B cell (primary cell): ENCODE measurements at regions not wholly inside any gene's neighbourhood (a gene's known extent, or its start where the extent isn't known, plus 50 kb on each side); places are given as distances from the start of the nearest gene placed in this dataset.

Source experiments
- ATAC-seq: fragments of 200-7000 bp; cut with Tn5 transposase; one replicate; pipeline ENCODE4 v1.10.0; 2021; ENCODE audit warnings: low read depth, mild to moderate bottlenecking, moderate number of reproducible peaks, moderate library complexity
- CTCF ChIA-PET: fragments of 350-600 bp; sonication (Branson Sonifier 250); formaldehyde crosslinking; loops from one replicate; lab custom pipeline; 2021; ENCODE audit warnings: antibody characterized with exemption, inconsistent platforms; lab: Charles Lee
- POLR2A ChIA-PET: fragments of 350-600 bp; sonication (Branson Sonifier 250); formaldehyde crosslinking; loops from one replicate; lab custom pipeline; 2021; ENCODE audit warnings: antibody characterized with exemption; lab: Charles Lee
- DNase-seq: peaks from one replicate; pipeline ENCODE4 v3.0.0; 2013
- H2AFZ ChIP-seq: 2 replicates; pipeline ENCODE4 v1.6.1; 2012; ENCODE audit warnings: mild to moderate bottlenecking, low read depth, low read length; ENCODE audit not compliant: insufficient read depth, poor library complexity, severe bottlenecking
- H3K27ac ChIP-seq, 2 donors: 1 replicate in 1 of 2; 2 replicates in 1 of 2; pipeline ENCODE4 v1.5.1; 2012 to 2013; ENCODE audit warnings: low read length in 2 of 2, mild to moderate bottlenecking in 2 of 2, moderate library complexity in 1 of 2
- H3K27me3 ChIP-seq, 4 experiments: fragments of 200-600 bp in 1 of 4; sonication (generic) in 1 of 4; replicated peaks in 1 of 4; 1 replicate in 2 of 4; 2 replicates in 2 of 4; pipeline versions ENCODE4 v1.6.1 to v1.7.0; 2013 to 2016; ENCODE audit warnings: low read length in 3 of 4, mild to moderate bottlenecking in 2 of 4, mixed read lengths in 1 of 4, moderate library complexity in 1 of 4; ENCODE audit not compliant: insufficient read depth in 4 of 4, control insufficient read depth in 3 of 4; ENCODE audit errors: control extremely low read depth in 1 of 4
- H3K36me3 ChIP-seq, 2 experiments: replicated peaks in 1 of 2; 1 replicate in 1 of 2; 2 replicates in 1 of 2; pipeline versions ENCODE4 v1.6.1 to v1.7.1; 2013; ENCODE audit warnings: low read length in 1 of 2; ENCODE audit not compliant: insufficient read depth in 2 of 2, control insufficient read depth in 1 of 2; ENCODE audit errors: control extremely low read depth in 1 of 2, extremely low read depth in 1 of 2
- H3K4me1 ChIP-seq, 2 donors: fragments of 200-600 bp in 1 of 2; sonication (generic) in 1 of 2; 1 replicate in 1 of 2; 2 replicates in 1 of 2; pipeline versions ENCODE4 v1.5.1 to v1.6.1; 2013 to 2017; ENCODE audit warnings: low read length in 2 of 2; ENCODE audit not compliant: control insufficient read depth in 2 of 2, insufficient read depth in 2 of 2
- H3K4me2 ChIP-seq: replicated peaks from 2 replicates; pipeline ENCODE3; 2012; ENCODE audit warnings: mild to moderate bottlenecking, low read depth, low read length; ENCODE audit not compliant: poor library complexity, severe bottlenecking
- H3K4me3 ChIP-seq, 5 experiments: fragments of 200-600 bp in 1 of 5; sonication (generic) in 1 of 5; 1 replicate in 3 of 5; 2 replicates in 2 of 5; pipeline versions ENCODE4 v1.5.1 to v1.7.0; 2011 to 2016; ENCODE audit warnings: low read length in 4 of 5, mild to moderate bottlenecking in 4 of 5, low read depth in 2 of 5, control low read depth in 1 of 5, moderate library complexity in 1 of 5; ENCODE audit not compliant: insufficient read depth in 1 of 5; ENCODE audit errors: control extremely low read depth in 1 of 5, extremely low read depth in 1 of 5
- H3K79me2 ChIP-seq: fragments of 200-600 bp; sonication (generic); one replicate; pipeline ENCODE4 v1.6.0; 2016; ENCODE audit warnings: low read length; ENCODE audit not compliant: control insufficient read depth, insufficient read depth
- H3K9ac ChIP-seq: fragments of 200-600 bp; sonication (generic); 2 replicates; pipeline ENCODE4 v1.6.1; 2017; ENCODE audit warnings: mild to moderate bottlenecking, low read length, moderate library complexity
- H3K9me3 ChIP-seq, 3 donors: one replicate each; pipeline versions ENCODE4 v1.6.1 to v1.7.1; 2013; ENCODE audit warnings: low read length in 2 of 3; ENCODE audit not compliant: control insufficient read depth in 2 of 3, insufficient read depth in 1 of 3; ENCODE audit errors: control extremely low read depth in 1 of 3
- H4K20me1 ChIP-seq: 2 replicates; pipeline ENCODE4 v1.6.0; 2012; ENCODE audit warnings: mild to moderate bottlenecking, low read length; ENCODE audit not compliant: insufficient read depth, control insufficient read depth, poor library complexity, severe bottlenecking
- H3K27ac Mint-ChIP-seq: one replicate; pipeline ENCODE4 v1.8.0; 2021; ENCODE audit warnings: mixed read lengths
- H3K27me3 Mint-ChIP-seq: one replicate; pipeline ENCODE4 v1.8.0; 2021; ENCODE audit warnings: mixed read lengths
- H3K4me1 Mint-ChIP-seq: one replicate; pipeline ENCODE4 v1.8.0; 2021; ENCODE audit warnings: mixed read lengths
- H3K4me3 Mint-ChIP-seq: one replicate; pipeline ENCODE4 v1.8.0; 2021; ENCODE audit warnings: mixed read lengths
- H3K9me3 Mint-ChIP-seq: one replicate; pipeline ENCODE4 v1.8.0; 2022; ENCODE audit warnings: mixed read lengths; ENCODE audit not compliant: insufficient read depth
- EZH2 ChIP-seq: IDR thresholded peaks from 2 replicates; pipeline ENCODE4 v1.6.1; 2012; ENCODE audit warnings: borderline replicate concordance, low read depth, mild to moderate bottlenecking, moderate library complexity, low read length; ENCODE audit not compliant: insufficient read depth, poor library complexity, severe bottlenecking
- WGBS: methylation state at CpG from one replicate; pipeline ENCODE4 v1.1.5; 2013; ENCODE audit warnings: missing lambda C conversion rate; ENCODE audit not compliant: insufficient coverage; 5-methylcytosine and 5-hydroxymethylcytosine counted together
- intact Hi-C: fragments of 100-400 bp; cut with micrococcal nuclease; formaldehyde crosslinking; loops from one replicate; pipeline ENCODE4 v1.10.0; 2022
- TF ChIP-seq, protein P1 (sequence below): fragments of 200-600 bp; IDR thresholded peaks from one replicate; pipeline ENCODE4 v1.8.0; 2022; ENCODE audit warnings: antibody characterized with exemption, mild to moderate bottlenecking

DNA sequence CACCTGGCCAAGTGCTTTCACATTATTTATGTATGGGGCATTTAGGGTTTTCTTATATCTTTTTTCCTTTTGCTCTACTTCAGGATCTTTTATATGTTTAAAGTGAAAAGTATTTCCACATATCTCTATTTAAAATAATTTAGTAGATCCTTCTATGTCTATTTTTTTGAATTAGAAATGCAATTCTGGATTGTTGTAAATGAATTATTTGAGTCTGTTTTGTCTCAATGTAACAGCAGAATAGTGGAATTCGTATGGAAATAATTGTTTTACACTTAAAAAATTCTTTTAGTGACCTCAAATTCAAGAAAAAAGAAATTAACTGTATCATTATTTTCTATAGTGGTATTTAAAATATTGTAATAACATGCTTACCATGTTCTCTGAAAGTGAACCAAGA, 126.5 kb upstream of the HDAC9 start:
- H3K9ac ChIP-seq: no peak overlapping the region
- TF ChIP-seq, protein P1, sequence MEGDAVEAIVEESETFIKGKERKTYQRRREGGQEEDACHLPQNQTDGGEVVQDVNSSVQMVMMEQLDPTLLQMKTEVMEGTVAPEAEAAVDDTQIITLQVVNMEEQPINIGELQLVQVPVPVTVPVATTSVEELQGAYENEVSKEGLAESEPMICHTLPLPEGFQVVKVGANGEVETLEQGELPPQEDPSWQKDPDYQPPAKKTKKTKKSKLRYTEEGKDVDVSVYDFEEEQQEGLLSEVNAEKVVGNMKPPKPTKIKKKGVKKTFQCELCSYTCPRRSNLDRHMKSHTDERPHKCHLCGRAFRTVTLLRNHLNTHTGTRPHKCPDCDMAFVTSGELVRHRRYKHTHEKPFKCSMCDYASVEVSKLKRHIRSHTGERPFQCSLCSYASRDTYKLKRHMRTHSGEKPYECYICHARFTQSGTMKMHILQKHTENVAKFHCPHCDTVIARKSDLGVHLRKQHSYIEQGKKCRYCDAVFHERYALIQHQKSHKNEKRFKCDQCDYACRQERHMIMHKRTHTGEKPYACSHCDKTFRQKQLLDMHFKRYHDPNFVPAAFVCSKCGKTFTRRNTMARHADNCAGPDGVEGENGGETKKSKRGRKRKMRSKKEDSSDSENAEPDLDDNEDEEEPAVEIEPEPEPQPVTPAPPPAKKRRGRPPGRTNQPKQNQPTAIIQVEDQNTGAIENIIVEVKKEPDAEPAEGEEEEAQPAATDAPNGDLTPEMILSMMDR: no peak
- TF ChIP-seq EZH2: no peak
- Mint-ChIP-seq H3K4me1 (no peaks in the 10 kb centered on the region), H3K27me3 (no peaks in the 10 kb centered on the region), H3K4me3 (no peak overlapping the region), H3K9me3 (no peaks in the 10 kb centered on the region), H3K27ac (no peak overlapping the region)
- DNase-seq (no peak), ATAC-seq (no peak)
- H3K4me2 ChIP-seq: no peak overlapping the region
- H3K27ac ChIP-seq: no peak overlapping the region
- H3K4me3 ChIP-seq: no peak overlapping the region
- peaks cover 78% of the 10 kb centered on the region for H3K79me2 ChIP-seq
- CTCF ChIA-PET: no interaction called here
- WGBS: no CpG with 5 or more reads among the region's 1 CpG
- peaks cover 0 to 2% (median 0%) of the 10 kb centered on the region in 3 donors for H3K9me3 ChIP-seq
- no peaks in the 10 kb centered on the region for H3K4me1 ChIP-seq
- H2AFZ ChIP-seq: no peak overlapping the region
- H3K36me3 ChIP-seq: peaks cover 7 to 12% of the 10 kb centered on the region in 2 experiments
- H3K27me3 ChIP-seq: no peaks in the 10 kb centered on the region
- intact Hi-C loops: no loop called here
- peaks cover 29% of the 10 kb centered on the region for H4K20me1 ChIP-seq
- POLR2A ChIA-PET: no interaction called here

DNA sequence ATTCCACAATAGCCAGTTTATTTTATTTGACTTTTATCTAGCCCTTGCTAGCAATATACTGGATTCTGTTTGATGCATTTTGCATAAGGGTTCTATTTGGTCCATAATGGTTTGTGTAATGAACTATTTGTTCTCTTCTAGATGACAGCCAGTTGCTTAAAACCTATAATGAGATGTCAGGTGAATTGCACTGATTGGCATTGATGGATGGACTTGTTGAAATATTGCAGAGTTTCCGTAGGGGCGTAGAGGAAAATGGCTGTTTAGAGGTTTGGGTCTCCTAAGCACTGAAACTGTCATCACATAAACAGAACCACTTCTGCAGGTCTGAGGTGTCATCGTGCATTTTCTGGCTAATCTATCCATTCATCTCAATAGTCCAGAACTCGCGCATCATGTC, 124.9 kb upstream of the HDAC9 start:
- H3K4me1 Mint-ChIP-seq: no peaks in the 10 kb centered on the region
- intact Hi-C loops: no loop called here
- H3K4me3 Mint-ChIP-seq: no peak overlapping the region
- H3K9me3 Mint-ChIP-seq: no peaks in the 10 kb centered on the region
- no peak overlapping the region for H3K27ac Mint-ChIP-seq
- no peaks in the 10 kb centered on the region for H3K27me3 Mint-ChIP-seq
- H2AFZ ChIP-seq: no peak overlapping the region
- H3K4me3 ChIP-seq: no peak overlapping the region
- H3K4me1 ChIP-seq: no peaks in the 10 kb centered on the region
- H3K79me2 ChIP-seq: peaks cover 75% of the 10 kb centered on the region
- H4K20me1 ChIP-seq: peaks cover 33% of the 10 kb centered on the region
- POLR2A ChIA-PET: no interaction called here
- no peak overlapping the region for H3K27ac ChIP-seq
- H3K4me2 ChIP-seq: no peak overlapping the region
- H3K27me3 ChIP-seq: no peaks in the 10 kb centered on the region
- TF ChIP-seq, protein P1: no peak
- TF ChIP-seq EZH2: no peak
- no peak overlapping the region for H3K9ac ChIP-seq
- peaks cover 0 to 2% (median 0%) of the 10 kb centered on the region in 3 donors for H3K9me3 ChIP-seq
- DNase-seq (no peak), ATAC-seq (no peak)
- H3K36me3 ChIP-seq: peaks cover 7 to 12% of the 10 kb centered on the region in 2 experiments
- CTCF ChIA-PET: interaction anchor here (0.6 to 1.4 kb wide), 2 partner anchors 17 to 1388 kb away, joined by 3 read pairs; no protein-coding TSS in a partner anchor
- WGBS: 100% methylated on average over 1 of the region's 5 CpGs
